CD8-positive, alpha-beta memory T cell (primary cell): ENCODE measurements at regions not wholly inside any gene's neighbourhood (a gene's known extent, or its start where the extent isn't known, plus 50 kb on each side); places are given as distances from the start of the nearest gene placed in this dataset.
"Not testable (repeated sequence)": the region's sequence is repeated elsewhere in the genome, so short reads cannot be mapped to it uniquely, and the experiment has no call there.

Experiments used
- CTCF ChIA-PET: fragments of 350-600 bp; sonication (Branson Sonifier 250); formaldehyde crosslinking; loops from one replicate; lab custom pipeline; 2021; ENCODE audit warnings: antibody characterized with exemption; lab: Charles Lee
- POLR2A ChIA-PET: fragments of 350-600 bp; sonication (Branson Sonifier 250); formaldehyde crosslinking; loops from one replicate; lab custom pipeline; 2021; ENCODE audit warnings: antibody characterized with exemption; lab: Charles Lee
- DNase-seq, 5 donors: peaks; one replicate each; pipeline versions ENCODE4 v3.0.0 to v3.0.0-alpha.2; 2020 to 2022; ENCODE audit warnings: mixed read lengths in 1 of 5
- H3K27ac ChIP-seq: one replicate; pipeline ENCODE4 v1.7.0; 2013; ENCODE audit warnings: low read depth, mild to moderate bottlenecking, low read length, moderate library complexity
- H3K27me3 ChIP-seq: 2 replicates; pipeline ENCODE4 v1.7.0; 2013; ENCODE audit warnings: low read length, mild to moderate bottlenecking; ENCODE audit not compliant: insufficient read depth, poor library complexity, severe bottlenecking
- H3K36me3 ChIP-seq: 2 replicates; pipeline ENCODE4 v1.7.0; 2013; ENCODE audit warnings: mild to moderate bottlenecking, low read length, moderate library complexity; ENCODE audit not compliant: insufficient read depth
- H3K4me1 ChIP-seq: 2 replicates; pipeline ENCODE4 v1.7.0; 2013; ENCODE audit warnings: mild to moderate bottlenecking, low read length, moderate library complexity; ENCODE audit not compliant: insufficient read depth
- H3K4me3 ChIP-seq: 2 replicates; pipeline ENCODE4 v1.7.0; 2013; ENCODE audit warnings: mild to moderate bottlenecking, low read length
- H3K9me3 ChIP-seq: 2 replicates; pipeline ENCODE4 v1.7.0; 2013; ENCODE audit warnings: mild to moderate bottlenecking, low read length
- H3K27ac Mint-ChIP-seq, 8 donors: one replicate each; pipeline ENCODE4 v1.8.0; 2020 to 2021; ENCODE audit warnings: mixed read lengths in 8 of 8, mild to moderate bottlenecking in 6 of 8, inconsistent platforms in 3 of 8, moderate library complexity in 3 of 8
- H3K27me3 Mint-ChIP-seq, 2 donors: one replicate each; pipeline ENCODE4 v1.8.0; 2020 to 2021; ENCODE audit warnings: mixed read lengths in 2 of 2, mild to moderate bottlenecking in 1 of 2, moderate library complexity in 1 of 2
- H3K36me3 Mint-ChIP-seq, 3 donors: one replicate each; pipeline ENCODE4 v1.8.0; 2020 to 2021; ENCODE audit warnings: mixed read lengths in 3 of 3, inconsistent platforms in 1 of 3, mild to moderate bottlenecking in 1 of 3
- H3K4me1 Mint-ChIP-seq, 3 donors: one replicate each; pipeline ENCODE4 v1.8.0; 2020 to 2021; ENCODE audit warnings: mixed read lengths in 3 of 3, inconsistent platforms in 1 of 3, mild to moderate bottlenecking in 1 of 3
- H3K4me3 Mint-ChIP-seq, 7 donors: one replicate each; pipeline ENCODE4 v1.8.0; 2020 to 2021; ENCODE audit warnings: mixed read lengths in 7 of 7, mild to moderate bottlenecking in 6 of 7, moderate library complexity in 4 of 7, inconsistent platforms in 2 of 7
- H3K9me3 Mint-ChIP-seq, 5 donors: one replicate each; pipeline ENCODE4 v1.8.0; 2020 to 2022; ENCODE audit warnings: mixed read lengths in 5 of 5, mild to moderate bottlenecking in 3 of 5, moderate library complexity in 2 of 5, inconsistent platforms in 1 of 5

GRCh38 chr12:102304667-102305066 lies 107.0 kb upstream of the PMCH start:
- H3K4me3 ChIP-seq, H3K27me3 ChIP-seq, H3K27me3 Mint-ChIP-seq, H3K27ac Mint-ChIP-seq, H3K4me1 Mint-ChIP-seq, H3K4me3 Mint-ChIP-seq, H3K36me3 ChIP-seq, CTCF ChIA-PET, H3K27ac ChIP-seq, POLR2A ChIA-PET, H3K36me3 Mint-ChIP-seq, H3K9me3 ChIP-seq, DNase-seq, H3K4me1 ChIP-seq: not testable (repeated sequence)
- peaks cover 0 to 17% (median 8%) of the 10 kb centered on the region in 5 donors for H3K9me3 Mint-ChIP-seq

- Histone ChIP-seq H3K9me3 (no peaks in the 10 kb centered on the region), H3K36me3 (no peaks in the 10 kb centered on the region), H3K27me3 (no peaks in the 10 kb centered on the region), H3K4me1 (no peaks in the 10 kb centered on the region), H3K27ac (no peak overlapping the region), H3K4me3 (no peak overlapping the region)
- H3K27ac Mint-ChIP-seq: no peak overlapping the region
- H3K9me3 Mint-ChIP-seq: peaks cover 0 to 17% (median 8%) of the 10 kb centered on the region in 5 donors
- POLR2A ChIA-PET: no interaction called here
- peaks cover 0 to 1% (median 0%) of the 10 kb centered on the region in 3 donors for H3K36me3 Mint-ChIP-seq
- CTCF ChIA-PET: no interaction called here
- H3K4me3 Mint-ChIP-seq: no peak overlapping the region
- no peak for DNase-seq
- peaks cover 0 to 9% of the 10 kb centered on the region in 2 donors for H3K27me3 Mint-ChIP-seq
- H3K4me1 Mint-ChIP-seq: no peaks in the 10 kb centered on the region
Observed at GRCh38 chr12:102302553-102302952, 104.9 kb upstream of the PMCH start.

- DNase-seq: no peak
- no peaks in the 10 kb centered on the region for H3K4me1 ChIP-seq
- no peak overlapping the region for H3K27ac ChIP-seq
- no peaks in the 10 kb centered on the region for H3K4me1 Mint-ChIP-seq
- no peaks in the 10 kb centered on the region for H3K36me3 ChIP-seq
- H3K9me3 Mint-ChIP-seq: peaks cover 0 to 12% (median 7%) of the 10 kb centered on the region in 5 donors
- H3K27me3 ChIP-seq: no peaks in the 10 kb centered on the region
- H3K4me3 ChIP-seq: no peak overlapping the region
- no peak overlapping the region for H3K27ac Mint-ChIP-seq
- CTCF ChIA-PET: no interaction called here
- POLR2A ChIA-PET: no interaction called here
- no peak overlapping the region for H3K4me3 Mint-ChIP-seq
- H3K9me3 ChIP-seq: no peaks in the 10 kb centered on the region
- H3K36me3 Mint-ChIP-seq: peaks cover 0 to 1% (median 0%) of the 10 kb centered on the region in 3 donors
- H3K27me3 Mint-ChIP-seq: peaks cover 0 to 9% of the 10 kb centered on the region in 2 donors
Observed at GRCh38 chr12:102301547-102301946, 103.9 kb upstream of the PMCH start.

GRCh38 chr12:102300824-102301461 lies 103.3 kb upstream of the PMCH start:
- ChIA-PET CTCF (interaction anchor here (1.4 to 1.6 kb wide), 2 partner anchors 10 to 184 kb away, joined by 3 to 6 read pairs; no protein-coding TSS in a partner anchor), POLR2A (no interaction called here)
- no peak for DNase-seq
- Mint-ChIP-seq H3K27me3 (peaks cover 0 to 9% of the 10 kb centered on the region in 2 donors), H3K4me3 (no peak overlapping the region), H3K4me1 (no peaks in the 10 kb centered on the region), H3K36me3 (peaks cover 0 to 1% (median 0%) of the 10 kb centered on the region in 3 donors), H3K27ac (no peak overlapping the region), H3K9me3 (peaks cover 0 to 12% (median 7%) of the 10 kb centered on the region in 5 donors)
- no peaks in the 10 kb centered on the region for H3K36me3 ChIP-seq
- no peaks in the 10 kb centered on the region for H3K4me1 ChIP-seq
- no peaks in the 10 kb centered on the region for H3K9me3 ChIP-seq
- H3K27ac ChIP-seq: no peak overlapping the region
- H3K4me3 ChIP-seq: no peak overlapping the region
- H3K27me3 ChIP-seq: no peaks in the 10 kb centered on the region

GRCh38 chr12:102299731-102300130 lies 102.1 kb upstream of the PMCH start:
- H3K9me3 Mint-ChIP-seq: peaks cover 0 to 12% (median 7%) of the 10 kb centered on the region in 5 donors
- H3K9me3 ChIP-seq: no peaks in the 10 kb centered on the region
- no peak for DNase-seq
- H3K36me3 Mint-ChIP-seq: peaks cover 0 to 1% (median 0%) of the 10 kb centered on the region in 3 donors
- H3K4me1 Mint-ChIP-seq: no peaks in the 10 kb centered on the region
- no peak overlapping the region for H3K4me3 Mint-ChIP-seq
- no peak overlapping the region for H3K27ac Mint-ChIP-seq
- H3K36me3 ChIP-seq: no peaks in the 10 kb centered on the region
- no peaks in the 10 kb centered on the region for H3K27me3 ChIP-seq
- peaks cover 0 to 9% of the 10 kb centered on the region in 2 donors for H3K27me3 Mint-ChIP-seq
- ChIA-PET CTCF (interaction anchor here (1.4 to 1.6 kb wide), 2 partner anchors 9 to 185 kb away, joined by 3 to 6 read pairs; no protein-coding TSS in a partner anchor), POLR2A (no interaction called here)
- H3K4me1 ChIP-seq: no peaks in the 10 kb centered on the region
- H3K27ac ChIP-seq: no peak overlapping the region
- H3K4me3 ChIP-seq: no peak overlapping the region

- Mint-ChIP-seq H3K27ac (no peak overlapping the region), H3K9me3 (peaks cover 0 to 12% (median 7%) of the 10 kb centered on the region in 5 donors), H3K4me3 (no peak overlapping the region), H3K27me3 (peaks cover 0 to 5% of the 10 kb centered on the region in 2 donors), H3K36me3 (no peaks in the 10 kb centered on the region), H3K4me1 (no peaks in the 10 kb centered on the region)
- no peaks in the 10 kb centered on the region for H3K9me3 ChIP-seq
- ChIA-PET POLR2A (no interaction called here), CTCF (no interaction called here)
- no peaks in the 10 kb centered on the region for H3K27me3 ChIP-seq
- H3K4me1 ChIP-seq: no peaks in the 10 kb centered on the region
- DNase-seq: no peak
- H3K4me3 ChIP-seq: no peak overlapping the region
- no peak overlapping the region for H3K27ac ChIP-seq
- no peaks in the 10 kb centered on the region for H3K36me3 ChIP-seq
Observed at GRCh38 chr12:102298022-102298421, 100.4 kb upstream of the PMCH start.

- Histone ChIP-seq H3K27me3 (no peaks in the 10 kb centered on the region), H3K4me3 (no peak overlapping the region), H3K27ac (no peak overlapping the region), H3K4me1 (no peaks in the 10 kb centered on the region), H3K36me3 (no peaks in the 10 kb centered on the region), H3K9me3 (no peaks in the 10 kb centered on the region)
- peaks cover 0 to 5% of the 10 kb centered on the region in 2 donors for H3K27me3 Mint-ChIP-seq
- no peak overlapping the region for H3K4me3 Mint-ChIP-seq
- H3K4me1 Mint-ChIP-seq: no peaks in the 10 kb centered on the region
- no peaks in the 10 kb centered on the region for H3K36me3 Mint-ChIP-seq
- DNase-seq: no peak
- ChIA-PET POLR2A (no interaction called here), CTCF (no interaction called here)
- H3K27ac Mint-ChIP-seq: no peak overlapping the region
- peaks cover 0 to 12% (median 7%) of the 10 kb centered on the region in 5 donors for H3K9me3 Mint-ChIP-seq
Observed at GRCh38 chr12:102297412-102297811, 99.8 kb upstream of the PMCH start.

- CTCF ChIA-PET: no interaction called here
- Histone ChIP-seq H3K27me3 (no peaks in the 10 kb centered on the region), H3K4me3 (no peak overlapping the region), H3K9me3 (no peaks in the 10 kb centered on the region), H3K27ac (no peak overlapping the region), H3K4me1 (no peaks in the 10 kb centered on the region), H3K36me3 (no peaks in the 10 kb centered on the region)
- H3K4me1 Mint-ChIP-seq: no peaks in the 10 kb centered on the region
- no peak overlapping the region for H3K27ac Mint-ChIP-seq
- no peak for DNase-seq
- H3K36me3 Mint-ChIP-seq: peaks cover 0 to 2% (median 0%) of the 10 kb centered on the region in 3 donors
- H3K27me3 Mint-ChIP-seq: peaks cover 2 to 8% of the 10 kb centered on the region in 2 donors
- POLR2A ChIA-PET: no interaction called here
- H3K4me3 Mint-ChIP-seq: no peak overlapping the region
- H3K9me3 Mint-ChIP-seq: peaks cover 0 to 5% (median 0%) of the 10 kb centered on the region in 5 donors
Observed at GRCh38 chr12:102294568-102294967, 96.9 kb upstream of the PMCH start.
